GM23248 (cell line): ENCODE measurements at regions not wholly inside any gene's neighbourhood (a gene's known extent, or its start where the extent isn't known, plus 50 kb on each side); places are given as distances from the start of the nearest gene placed in this dataset.

ENCODE experiments used
- EZH2 ChIP-seq: fragments of 200-600 bp; sonication (generic); IDR thresholded peaks from 2 replicates; pipeline ENCODE4 v1.6.1; 2018; ENCODE audit warnings: antibody characterized with exemption, mild to moderate bottlenecking; ENCODE audit not compliant: insufficient read depth, poor library complexity, severe bottlenecking
- EZH2phosphoT487 ChIP-seq: fragments of 200-600 bp; sonication (generic); IDR thresholded peaks from 2 replicates; pipeline ENCODE4 v1.6.1; 2018; ENCODE audit warnings: antibody characterized with exemption, moderate library complexity, mild to moderate bottlenecking, low read depth; ENCODE audit not compliant: insufficient read depth

DNA sequence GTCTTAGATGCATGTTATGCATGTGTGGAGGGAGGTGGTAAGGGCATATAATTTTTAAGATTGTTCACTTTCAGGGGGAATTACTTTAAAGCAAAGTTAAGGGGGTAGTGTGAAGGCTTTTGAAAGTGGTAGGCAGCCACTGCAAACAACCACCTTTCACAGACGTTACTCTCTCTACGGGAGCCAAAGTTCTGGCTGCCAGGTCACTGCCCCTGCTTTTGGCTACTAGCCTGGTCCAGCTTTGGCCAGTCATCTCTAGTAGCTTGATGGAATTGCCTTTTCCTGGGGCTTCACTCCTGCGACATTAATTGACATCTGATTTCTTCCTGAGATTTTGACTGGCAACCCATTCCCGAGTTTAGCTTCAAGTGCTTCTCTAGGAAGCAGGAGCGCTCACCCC, 397.5 kb downstream of the CDH11 start:
- no peak for TF ChIP-seq EZH2
- TF ChIP-seq EZH2phosphoT487: no peak
